Endothelial cell (in vitro differentiated cells): ENCODE measurements at regions not wholly inside any gene's neighbourhood (a gene's known extent, or its start where the extent isn't known, plus 50 kb on each side); places are given as distances from the start of the nearest gene placed in this dataset.

Experiments
- DNase-seq: peaks from one replicate; pipeline ENCODE4 v3.0.0; 2021; ENCODE audit warnings: low spot score
- H3K27ac Mint-ChIP-seq: one replicate; pipeline ENCODE4 v1.8.0; 2021; ENCODE audit warnings: mixed read lengths, inconsistent platforms; ENCODE audit not compliant: unreplicated experiment
- H3K27me3 Mint-ChIP-seq: one replicate; pipeline ENCODE4 v1.8.0; 2021; ENCODE audit warnings: mild to moderate bottlenecking, moderate library complexity, mixed read lengths, inconsistent platforms; ENCODE audit not compliant: unreplicated experiment
- H3K36me3 Mint-ChIP-seq: one replicate; pipeline ENCODE4 v1.8.0; 2021; ENCODE audit warnings: mild to moderate bottlenecking, low read depth, mixed read lengths, inconsistent platforms; ENCODE audit not compliant: unreplicated experiment
- H3K4me1 Mint-ChIP-seq: one replicate; pipeline ENCODE4 v1.8.0; 2021; ENCODE audit warnings: mild to moderate bottlenecking, mixed read lengths, inconsistent platforms; ENCODE audit not compliant: unreplicated experiment
- H3K4me3 Mint-ChIP-seq: one replicate; pipeline ENCODE4 v1.8.0; 2021; ENCODE audit warnings: mild to moderate bottlenecking, mixed read lengths, inconsistent platforms; ENCODE audit not compliant: unreplicated experiment
- H3K9me3 Mint-ChIP-seq: one replicate; pipeline ENCODE4 v1.8.0; 2021; ENCODE audit warnings: mixed read lengths, inconsistent platforms; ENCODE audit not compliant: unreplicated experiment
- TF ChIP-seq, protein P1 (sequence below): fragments of 200-600 bp; sonication (generic); IDR thresholded peaks from one replicate; pipeline ENCODE4 v1.5.0; 2021; ENCODE audit warnings: antibody characterized with exemption; ENCODE audit not compliant: unreplicated experiment

DNA sequence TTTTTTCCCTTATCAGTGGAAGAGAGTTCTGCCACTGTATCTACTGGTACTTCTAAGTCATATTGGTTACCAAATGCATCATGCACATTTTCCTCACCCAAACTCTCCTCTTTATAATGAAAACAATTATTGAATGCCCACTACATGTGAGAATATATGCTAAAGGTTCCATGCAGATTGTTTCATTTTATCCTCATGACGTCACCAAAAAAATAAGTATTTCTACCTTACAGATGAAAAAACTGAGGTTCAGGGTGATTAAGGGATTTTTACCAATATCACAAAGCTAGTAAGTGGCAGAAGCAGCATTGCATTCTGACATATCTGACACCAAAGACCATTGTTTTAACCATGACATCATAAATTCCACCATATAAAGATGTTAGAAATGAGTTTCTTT, 51.9 kb upstream of the ZEB2 start:
- Mint-ChIP-seq H3K9me3 (no peaks in the 10 kb centered on the region), H3K36me3 (no peaks in the 10 kb centered on the region), H3K27ac (no peak overlapping the region), H3K4me1 (no peaks in the 10 kb centered on the region), H3K27me3 (no peaks in the 10 kb centered on the region), H3K4me3 (no peak overlapping the region)
- DNase-seq: no peak
- TF ChIP-seq, protein P1, sequence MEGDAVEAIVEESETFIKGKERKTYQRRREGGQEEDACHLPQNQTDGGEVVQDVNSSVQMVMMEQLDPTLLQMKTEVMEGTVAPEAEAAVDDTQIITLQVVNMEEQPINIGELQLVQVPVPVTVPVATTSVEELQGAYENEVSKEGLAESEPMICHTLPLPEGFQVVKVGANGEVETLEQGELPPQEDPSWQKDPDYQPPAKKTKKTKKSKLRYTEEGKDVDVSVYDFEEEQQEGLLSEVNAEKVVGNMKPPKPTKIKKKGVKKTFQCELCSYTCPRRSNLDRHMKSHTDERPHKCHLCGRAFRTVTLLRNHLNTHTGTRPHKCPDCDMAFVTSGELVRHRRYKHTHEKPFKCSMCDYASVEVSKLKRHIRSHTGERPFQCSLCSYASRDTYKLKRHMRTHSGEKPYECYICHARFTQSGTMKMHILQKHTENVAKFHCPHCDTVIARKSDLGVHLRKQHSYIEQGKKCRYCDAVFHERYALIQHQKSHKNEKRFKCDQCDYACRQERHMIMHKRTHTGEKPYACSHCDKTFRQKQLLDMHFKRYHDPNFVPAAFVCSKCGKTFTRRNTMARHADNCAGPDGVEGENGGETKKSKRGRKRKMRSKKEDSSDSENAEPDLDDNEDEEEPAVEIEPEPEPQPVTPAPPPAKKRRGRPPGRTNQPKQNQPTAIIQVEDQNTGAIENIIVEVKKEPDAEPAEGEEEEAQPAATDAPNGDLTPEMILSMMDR: no peak

DNA sequence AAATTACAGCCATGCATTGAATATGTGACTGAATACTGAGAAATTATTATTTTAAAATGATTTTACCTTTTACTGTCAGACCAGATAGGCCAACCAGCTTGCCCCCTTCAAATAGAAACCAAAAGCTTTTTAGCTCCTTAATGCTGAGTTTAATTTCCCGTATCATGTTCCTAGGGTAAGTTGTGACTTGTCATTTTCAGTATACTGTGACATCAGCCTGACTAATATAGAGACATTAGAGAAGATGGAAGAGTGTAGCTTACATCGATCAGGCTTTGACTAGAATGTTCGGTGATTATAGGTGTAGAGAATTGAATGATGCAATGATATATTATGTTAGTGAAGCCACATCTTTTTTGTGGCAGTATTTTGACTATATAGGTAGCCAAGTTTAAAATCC, 50.6 kb upstream of the ZEB2 start:
- H3K27ac Mint-ChIP-seq: no peak overlapping the region
- no peaks in the 10 kb centered on the region for H3K9me3 Mint-ChIP-seq
- no peak for DNase-seq
- no peak overlapping the region for H3K4me3 Mint-ChIP-seq
- no peaks in the 10 kb centered on the region for H3K27me3 Mint-ChIP-seq
- TF ChIP-seq, protein P1: no peak
- H3K36me3 Mint-ChIP-seq: no peaks in the 10 kb centered on the region
- no peaks in the 10 kb centered on the region for H3K4me1 Mint-ChIP-seq
